Testis (tissue), 2 donors: ENCODE measurements at regions not wholly inside any gene's neighbourhood (a gene's known extent, or its start where the extent isn't known, plus 50 kb on each side); places are given as distances from the start of the nearest gene placed in this dataset.

Experiments used
- CTCF ChIP-seq, 3 experiments: fragments of 450-650 bp in 2 of 3; fragments of 200-600 bp in 1 of 3; sonication (generic) in 1 of 3; IDR thresholded peaks; one replicate each; pipeline ENCODE4 v1.5.1; 2016 to 2019; ENCODE audit warnings: antibody characterized with exemption in 3 of 3, mild to moderate bottlenecking in 2 of 3, moderate library complexity in 1 of 3
- POLR2A ChIP-seq: fragments of 450-650 bp; IDR thresholded peaks from one replicate; pipeline ENCODE4 v1.6.1; 2017; ENCODE audit warnings: antibody characterized with exemption, mild to moderate bottlenecking, moderate library complexity

- TF ChIP-seq POLR2A (no peak), CTCF (IDR thresholded peaks at IDR 0.05) (no peak)
These were observed 133.5 kb upstream of the HAAO start for GRCh38 chr2:42925742-42926433.
